ENCODE measurements at regions not wholly inside any gene's neighbourhood (a gene's known extent, or its start where the extent isn't known, plus 50 kb on each side); places are given as distances from the start of the nearest gene placed in this dataset.

DNA sequence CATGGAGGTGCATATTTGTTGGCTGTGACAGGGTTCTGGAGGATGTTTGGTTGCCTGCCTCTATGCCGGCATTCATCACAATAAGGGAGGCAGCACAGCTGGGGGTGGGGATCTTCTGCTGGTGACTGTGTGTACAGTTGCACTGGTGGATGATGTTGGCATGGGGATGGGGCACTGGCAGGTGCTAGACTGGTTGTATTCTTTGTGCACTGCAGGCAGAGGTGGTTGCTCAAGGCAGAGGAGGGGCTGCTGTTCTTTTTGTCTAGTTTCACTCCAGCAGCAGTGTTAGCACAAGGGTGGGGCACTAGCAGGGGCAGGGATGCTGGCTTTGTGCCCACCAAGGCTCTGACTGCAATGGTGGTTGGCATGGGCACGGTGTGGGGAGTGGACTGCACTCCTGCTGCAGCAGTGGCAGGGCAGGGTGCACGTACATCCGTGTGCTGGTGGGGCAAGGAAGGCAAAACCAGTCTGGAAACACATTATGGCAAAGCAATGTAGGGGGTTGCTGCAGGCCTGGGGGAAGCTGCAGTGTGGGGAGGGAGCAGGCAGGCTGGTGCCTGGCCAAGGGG lies 69.3 kb downstream of the ISOC1 start:
- no peak for DNase-seq (ENCODE audit: low read depth)
- TF ChIP-seq, protein P1, sequence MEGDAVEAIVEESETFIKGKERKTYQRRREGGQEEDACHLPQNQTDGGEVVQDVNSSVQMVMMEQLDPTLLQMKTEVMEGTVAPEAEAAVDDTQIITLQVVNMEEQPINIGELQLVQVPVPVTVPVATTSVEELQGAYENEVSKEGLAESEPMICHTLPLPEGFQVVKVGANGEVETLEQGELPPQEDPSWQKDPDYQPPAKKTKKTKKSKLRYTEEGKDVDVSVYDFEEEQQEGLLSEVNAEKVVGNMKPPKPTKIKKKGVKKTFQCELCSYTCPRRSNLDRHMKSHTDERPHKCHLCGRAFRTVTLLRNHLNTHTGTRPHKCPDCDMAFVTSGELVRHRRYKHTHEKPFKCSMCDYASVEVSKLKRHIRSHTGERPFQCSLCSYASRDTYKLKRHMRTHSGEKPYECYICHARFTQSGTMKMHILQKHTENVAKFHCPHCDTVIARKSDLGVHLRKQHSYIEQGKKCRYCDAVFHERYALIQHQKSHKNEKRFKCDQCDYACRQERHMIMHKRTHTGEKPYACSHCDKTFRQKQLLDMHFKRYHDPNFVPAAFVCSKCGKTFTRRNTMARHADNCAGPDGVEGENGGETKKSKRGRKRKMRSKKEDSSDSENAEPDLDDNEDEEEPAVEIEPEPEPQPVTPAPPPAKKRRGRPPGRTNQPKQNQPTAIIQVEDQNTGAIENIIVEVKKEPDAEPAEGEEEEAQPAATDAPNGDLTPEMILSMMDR (IDR thresholded peaks at IDR 0.05; ENCODE audit: insufficient read depth, low read depth, low read length, missing control alignments) = no peak
- H3K4me3 ChIP-seq (ENCODE audit: low read length) = no peak overlapping the region

DNA sequence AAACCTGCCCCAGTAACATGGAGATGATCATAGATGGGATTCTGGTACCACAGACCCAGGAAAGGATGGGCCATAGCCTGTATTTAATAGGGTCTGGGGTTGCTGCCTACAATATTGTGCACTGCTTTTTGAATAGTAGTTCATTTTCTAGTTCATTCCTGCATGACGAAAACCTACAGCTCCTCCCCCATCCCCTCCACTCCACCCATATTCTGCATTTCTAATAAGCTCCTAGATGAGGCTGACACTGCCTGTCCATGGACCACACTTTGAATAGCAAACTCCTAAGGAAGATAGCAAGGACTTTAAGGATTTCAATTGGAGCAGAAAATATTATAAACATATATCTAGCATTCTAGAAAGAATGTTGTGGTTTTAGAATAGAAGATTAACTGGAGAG lies 75.5 kb downstream of the ISOC1 start:
- H3K4me3 ChIP-seq (ENCODE audit: low read length) = no peak overlapping the region
- DNase-seq (ENCODE audit: low read depth) = no peak
- TF ChIP-seq, protein P1 (IDR thresholded peaks at IDR 0.05; ENCODE audit: insufficient read depth, low read depth, low read length, missing control alignments) = no peak

DNA sequence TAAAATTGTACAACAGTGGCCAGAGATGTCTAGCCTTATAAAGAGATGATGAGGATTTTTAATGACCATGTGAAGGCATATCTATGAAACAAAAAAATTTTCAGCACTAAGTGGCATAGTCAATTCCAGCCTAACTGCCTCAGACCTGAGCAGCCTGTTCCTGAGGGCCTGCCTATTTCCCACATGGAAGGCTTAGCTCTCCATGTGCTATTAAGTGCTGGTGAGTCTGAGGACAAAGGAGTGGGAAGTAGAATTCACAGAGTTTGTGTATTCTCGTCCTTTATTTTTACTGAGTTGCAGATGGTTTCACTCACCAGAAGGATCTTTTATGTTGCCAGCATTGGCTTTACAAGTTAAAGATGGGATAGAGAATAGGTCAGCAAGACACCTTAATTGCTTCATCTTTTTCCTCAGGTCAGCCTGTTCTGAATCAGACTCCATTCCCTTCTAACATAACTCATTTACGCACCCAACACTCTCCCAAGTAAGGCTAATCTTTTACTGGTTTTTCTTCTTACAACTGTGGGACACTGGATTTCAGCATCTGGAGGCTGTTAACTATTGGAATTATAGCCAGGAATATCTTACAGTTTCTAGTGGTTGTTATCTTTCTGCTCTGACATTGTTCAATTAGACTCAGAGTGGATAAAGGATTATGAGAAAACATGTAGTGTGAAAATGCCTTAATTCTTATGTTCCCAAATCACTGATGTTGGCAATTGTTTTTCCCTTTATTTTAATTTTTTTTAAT lies 76.8 kb downstream of the ISOC1 start:
- TF ChIP-seq, protein P1 (IDR thresholded peaks at IDR 0.05; ENCODE audit: insufficient read depth, low read depth, low read length, missing control alignments) = no peak
- DNase-seq (ENCODE audit: low read depth) = no peak
- H3K4me3 ChIP-seq (ENCODE audit: low read length) = no peak overlapping the region

DNA sequence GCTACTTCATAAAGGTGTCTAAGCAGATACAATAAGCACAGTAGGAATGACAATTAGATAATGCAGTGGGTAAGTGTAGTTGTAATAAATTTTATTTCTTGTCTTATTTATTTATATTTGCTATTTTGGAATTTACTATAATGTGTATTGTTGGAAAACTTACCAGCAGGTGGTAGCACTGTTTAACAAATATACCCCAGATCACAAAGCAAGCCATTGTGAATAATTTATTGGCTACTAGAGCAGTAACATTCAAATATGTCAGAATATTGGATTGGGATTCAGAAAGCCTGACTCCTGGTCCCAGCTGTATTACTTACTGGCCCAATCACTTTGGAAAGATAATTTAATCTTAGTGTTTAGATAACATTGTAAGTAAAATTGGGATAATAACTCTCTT lies 78.0 kb downstream of the ISOC1 start:
- peak; percentile 33 for DNase-seq (ENCODE audit: low read depth)
- TF ChIP-seq, protein P1 (IDR thresholded peaks at IDR 0.05; ENCODE audit: insufficient read depth, low read depth, low read length, missing control alignments) = peak; percentile 12
- no peak overlapping the region for H3K4me3 ChIP-seq (ENCODE audit: low read length)

DNA sequence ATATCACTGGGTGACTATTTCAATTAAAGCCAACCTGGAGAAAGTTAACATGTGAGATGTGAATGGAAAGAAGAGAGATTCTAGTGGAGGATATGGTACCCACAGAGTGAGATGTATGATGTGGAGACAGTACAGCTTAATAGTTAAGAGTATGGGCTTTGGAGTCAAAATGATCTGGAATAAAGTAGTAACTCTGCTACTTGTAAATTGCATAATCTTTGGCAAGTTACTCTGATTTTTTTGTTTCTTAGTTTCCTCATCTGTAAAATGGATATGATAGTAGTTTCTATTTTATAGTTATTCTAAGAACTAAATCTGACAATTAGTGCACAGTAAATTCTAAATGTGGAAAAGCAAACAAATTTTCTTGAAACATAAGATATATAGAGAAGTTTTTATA lies 79.2 kb downstream of the ISOC1 start:
- no peak overlapping the region for H3K4me3 ChIP-seq (ENCODE audit: low read length)
- no peak for DNase-seq (ENCODE audit: low read depth)
- TF ChIP-seq, protein P1 (IDR thresholded peaks at IDR 0.05; ENCODE audit: insufficient read depth, low read depth, low read length, missing control alignments) = no peak

DNA sequence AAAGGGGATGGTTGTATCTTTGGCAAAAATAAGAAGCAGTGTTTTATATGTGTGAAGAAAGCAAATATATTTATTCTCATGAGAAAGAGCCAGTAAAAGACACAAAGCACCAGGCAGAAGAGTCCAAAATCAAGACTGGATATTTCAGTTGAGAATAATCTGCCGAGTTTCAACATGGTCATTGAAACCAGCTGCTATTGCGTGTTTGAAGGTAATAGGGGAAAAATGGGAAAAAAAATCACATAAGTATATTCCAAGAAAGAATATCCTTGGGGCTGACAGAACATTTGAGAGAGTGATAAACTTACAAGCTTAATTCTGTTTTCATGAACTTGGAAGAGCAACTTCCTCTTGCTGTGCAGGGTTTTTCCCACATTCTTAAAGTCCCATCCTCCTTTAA lies 79.9 kb downstream of the ISOC1 start:
- H3K4me3 ChIP-seq (ENCODE audit: low read length) = no peak overlapping the region
- TF ChIP-seq, protein P1 (IDR thresholded peaks at IDR 0.05; ENCODE audit: insufficient read depth, low read depth, low read length, missing control alignments) = no peak
- DNase-seq (ENCODE audit: low read depth) = no peak

DNA sequence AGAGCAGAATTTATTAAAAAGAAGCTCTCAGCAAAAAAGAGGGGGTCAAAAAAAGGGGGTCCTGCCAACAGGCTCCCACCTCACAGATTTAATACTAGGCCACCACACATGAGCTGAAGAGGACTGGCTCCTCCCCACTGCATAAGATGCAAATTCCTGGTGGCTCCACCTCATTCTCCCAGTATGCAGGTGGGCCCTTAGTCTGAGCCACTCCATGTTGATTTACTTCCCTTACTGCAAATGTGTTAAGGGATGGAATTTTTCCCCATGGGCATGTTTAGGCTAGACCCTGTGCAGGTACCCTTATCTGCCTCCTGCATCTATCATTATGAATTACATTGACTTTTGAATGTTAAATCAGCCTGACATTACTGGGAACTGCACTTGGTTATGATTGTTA lies 82.9 kb downstream of the ISOC1 start:
- H3K4me3 ChIP-seq (ENCODE audit: low read length) = no peak overlapping the region
- TF ChIP-seq, protein P1 (IDR thresholded peaks at IDR 0.05; ENCODE audit: insufficient read depth, low read depth, low read length, missing control alignments) = no peak
- DNase-seq (ENCODE audit: low read depth) = no peak

Data from epithelial cell of esophagus (primary cell).